H1 (cell line): ENCODE measurements at regions not wholly inside any gene's neighbourhood (a gene's known extent, or its start where the extent isn't known, plus 50 kb on each side); places are given as distances from the start of the nearest gene placed in this dataset.

Experiments used
- CTBP2 ChIP-seq: IDR thresholded peaks from 2 replicates; pipeline ENCODE4 v1.7.0; 2011; ENCODE audit warnings: borderline replicate concordance, mild to moderate bottlenecking, moderate library complexity, mixed read lengths, low read length; ENCODE audit not compliant: insufficient read depth, insufficient read length
- SP2 ChIP-seq: IDR thresholded peaks from 2 replicates; pipeline ENCODE4 v1.6.1; 2012; ENCODE audit warnings: mild to moderate bottlenecking, low read length, inconsistent platforms
- TF ChIP-seq, protein P1 (sequence below): IDR thresholded peaks from 2 replicates; pipeline ENCODE4 v1.6.1; 2012; ENCODE audit warnings: inconsistent platforms

DNA sequence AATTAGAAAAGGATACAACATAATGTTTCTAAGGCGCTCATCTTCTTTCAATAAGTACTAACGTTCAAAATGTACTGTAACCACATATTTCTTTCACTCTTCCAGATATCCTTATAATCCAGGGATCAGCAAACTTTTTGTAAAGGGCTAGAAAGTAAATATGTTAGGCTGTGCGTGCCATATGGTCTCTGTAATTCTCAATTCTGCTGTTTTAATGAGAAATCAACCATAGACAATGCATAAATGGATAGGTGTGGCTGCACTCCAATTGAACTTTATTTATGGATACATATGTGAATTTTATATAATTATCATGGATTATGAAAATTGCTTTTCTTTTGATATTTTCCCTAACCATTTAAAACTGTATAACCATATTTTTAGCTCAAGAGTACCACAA is 459.4 kb downstream of the EPHA4 start (continued):
- TF ChIP-seq SP2 (no peak), CTBP2 (no peak)
- TF ChIP-seq, protein P1, sequence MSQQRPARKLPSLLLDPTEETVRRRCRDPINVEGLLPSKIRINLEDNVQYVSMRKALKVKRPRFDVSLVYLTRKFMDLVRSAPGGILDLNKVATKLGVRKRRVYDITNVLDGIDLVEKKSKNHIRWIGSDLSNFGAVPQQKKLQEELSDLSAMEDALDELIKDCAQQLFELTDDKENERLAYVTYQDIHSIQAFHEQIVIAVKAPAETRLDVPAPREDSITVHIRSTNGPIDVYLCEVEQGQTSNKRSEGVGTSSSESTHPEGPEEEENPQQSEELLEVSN: no peak
- TF ChIP-seq, all 59 proteins: peak for 0
